Mesenchymal stem cell (in vitro differentiated cells and primary cell): ENCODE measurements at regions not wholly inside any gene's neighbourhood (a gene's known extent, or its start where the extent isn't known, plus 50 kb on each side); places are given as distances from the start of the nearest gene placed in this dataset.

Experiments
- DNase-seq: peaks from one replicate; pipeline ENCODE4 v3.0.0-alpha.2; 2013
- H2AFZ ChIP-seq: one replicate; pipeline ENCODE4 v1.6.1; 2013; ENCODE audit warnings: low read depth, mild to moderate bottlenecking, control low read depth, inconsistent platforms, low read length, moderate library complexity
- H2AK5ac ChIP-seq: 2 replicates; pipeline ENCODE4 v1.6.1; 2013; ENCODE audit warnings: low read length, moderate library complexity, mild to moderate bottlenecking, inconsistent platforms; ENCODE audit not compliant: severe bottlenecking
- H2BK120ac ChIP-seq: one replicate; pipeline ENCODE4 v1.6.1; 2013; ENCODE audit warnings: low read depth, mild to moderate bottlenecking, inconsistent platforms, low read length, moderate library complexity
- H2BK12ac ChIP-seq, 2 experiments: one replicate each; pipeline ENCODE4 v1.6.1; 2013; ENCODE audit warnings: inconsistent platforms in 2 of 2, low read length in 2 of 2, mild to moderate bottlenecking in 2 of 2, moderate library complexity in 2 of 2, control low read depth in 1 of 2
- H2BK15ac ChIP-seq: one replicate; pipeline ENCODE4 v1.6.1; 2013; ENCODE audit warnings: mild to moderate bottlenecking, low read depth, inconsistent platforms; ENCODE audit not compliant: poor library complexity, severe bottlenecking
- H2BK5ac ChIP-seq: 2 replicates; pipeline ENCODE4 v1.6.1; 2013; ENCODE audit warnings: low read depth, mild to moderate bottlenecking, low read length, control low read depth, inconsistent platforms; ENCODE audit not compliant: poor library complexity, severe bottlenecking
- H3K14ac ChIP-seq, 2 experiments: one replicate each; pipeline ENCODE4 v1.6.1; 2013; ENCODE audit warnings: inconsistent platforms in 2 of 2, low read length in 2 of 2, control low read depth in 1 of 2, mild to moderate bottlenecking in 1 of 2, moderate library complexity in 1 of 2
- H3K18ac ChIP-seq, 2 experiments: one replicate each; pipeline ENCODE4 v1.6.1; 2013; ENCODE audit warnings: inconsistent platforms in 2 of 2, low read length in 2 of 2, control low read depth in 1 of 2, low read depth in 1 of 2, mild to moderate bottlenecking in 1 of 2
- H3K23ac ChIP-seq, 2 experiments: one replicate each; pipeline ENCODE4 v1.6.1; 2013; ENCODE audit warnings: inconsistent platforms in 2 of 2, low read length in 2 of 2, mild to moderate bottlenecking in 2 of 2, moderate library complexity in 2 of 2, control low read depth in 1 of 2
- H3K27ac ChIP-seq: 2 replicates; pipeline ENCODE4 v1.5.1; 2013; ENCODE audit warnings: mild to moderate bottlenecking, moderate library complexity, low read length, control low read depth, inconsistent platforms; ENCODE audit not compliant: poor library complexity, severe bottlenecking
- H3K27me3 ChIP-seq, 2 experiments: 2 replicates each; pipeline versions ENCODE4 v1.6.1 to v1.7.0; 2013; ENCODE audit warnings: low read length in 2 of 2, mild to moderate bottlenecking in 2 of 2, moderate library complexity in 2 of 2, control low read depth in 1 of 2, inconsistent platforms in 1 of 2; ENCODE audit not compliant: control insufficient read depth in 1 of 2, insufficient read depth in 1 of 2
- H3K36me3 ChIP-seq, 2 experiments: 2 replicates each; pipeline versions ENCODE4 v1.6.1 to v1.7.0; 2013; ENCODE audit warnings: low read length in 2 of 2, control low read depth in 1 of 2, inconsistent platforms in 1 of 2, low read depth in 1 of 2, mild to moderate bottlenecking in 1 of 2; ENCODE audit not compliant: insufficient read depth in 2 of 2, control insufficient read depth in 1 of 2
- H3K4ac ChIP-seq, 2 experiments: one replicate each; pipeline ENCODE4 v1.6.1; 2013; ENCODE audit warnings: inconsistent platforms in 2 of 2, low read length in 2 of 2, mild to moderate bottlenecking in 2 of 2, moderate library complexity in 2 of 2, control low read depth in 1 of 2, low read depth in 1 of 2
- H3K4me1 ChIP-seq: 2 replicates; pipeline ENCODE4 v1.6.1; 2013; ENCODE audit warnings: low read depth, low read length, control low read depth; ENCODE audit not compliant: control insufficient read depth, insufficient read depth
- H3K4me2 ChIP-seq: 2 replicates; pipeline ENCODE4 v1.6.1; 2013; ENCODE audit warnings: low read length, mild to moderate bottlenecking, inconsistent platforms; ENCODE audit not compliant: poor library complexity, severe bottlenecking
- H3K4me3 ChIP-seq, 2 experiments: 2 replicates each; pipeline versions ENCODE4 v1.5.1 to v1.7.0; 2013; ENCODE audit warnings: low read length in 2 of 2, mild to moderate bottlenecking in 2 of 2, control low read depth in 1 of 2, low read depth in 1 of 2; ENCODE audit not compliant: insufficient read depth in 1 of 2
- H3K79me1 ChIP-seq: replicated peaks from 2 replicates; pipeline ENCODE4 v1.6.1; 2013; ENCODE audit warnings: mild to moderate bottlenecking, control low read depth, low read length, inconsistent platforms; ENCODE audit not compliant: poor library complexity, severe bottlenecking
- H3K9ac ChIP-seq: 2 replicates; pipeline ENCODE4 v1.7.0; 2013; ENCODE audit warnings: mild to moderate bottlenecking, low read length, moderate library complexity
- H3K9me3 ChIP-seq: 2 replicates; pipeline ENCODE4 v1.7.0; 2013; ENCODE audit warnings: mild to moderate bottlenecking, low read length; ENCODE audit not compliant: control insufficient read depth
- H4K8ac ChIP-seq: one replicate; pipeline ENCODE4 v1.6.1; 2013; ENCODE audit warnings: inconsistent platforms, mild to moderate bottlenecking, low read length, moderate library complexity
- H4K91ac ChIP-seq: one replicate; pipeline ENCODE4 v1.6.1; 2013; ENCODE audit warnings: mild to moderate bottlenecking, low read length, inconsistent platforms
- WGBS: methylation state at CpG from one replicate; pipeline ENCODE4 v1.1.7; 2013; ENCODE audit warnings: mixed read lengths; 5-methylcytosine and 5-hydroxymethylcytosine counted together

- no peak overlapping the region for H2BK12ac ChIP-seq
- no peak overlapping the region for H3K4ac ChIP-seq
- no peak overlapping the region for H2BK15ac ChIP-seq
- no peak overlapping the region for H3K27ac ChIP-seq
- peak overlapping the region; percentile 6 for H2AK5ac ChIP-seq
- H3K4me3 ChIP-seq = no peak overlapping the region
- H3K79me1 ChIP-seq = no peaks in the 10 kb centered on the region
- no peak overlapping the region for H3K14ac ChIP-seq
- H3K4me1 ChIP-seq = peaks cover under 1% of the 10 kb centered on the region
- no peaks in the 10 kb centered on the region for H3K27me3 ChIP-seq
- no peak overlapping the region for H3K23ac ChIP-seq
- no peak overlapping the region for H3K9ac ChIP-seq
- peak overlapping the region in 1 of 2 experiments; percentile 5 for H3K18ac ChIP-seq
- no peak overlapping the region for H3K4me2 ChIP-seq
- H2BK120ac ChIP-seq = no peak overlapping the region
- H4K8ac ChIP-seq = no peak overlapping the region
- H3K9me3 ChIP-seq = no peaks in the 10 kb centered on the region
- no CpG with 5 or more reads among the region's 5 CpGs for WGBS
- no peak overlapping the region for H2AFZ ChIP-seq
- DNase-seq = no peak
- no peak overlapping the region for H4K91ac ChIP-seq
- H2BK5ac ChIP-seq = no peak overlapping the region
- no peaks in the 10 kb centered on the region for H3K36me3 ChIP-seq
Measured at GRCh38 chr18:45527891-45528290, 87.4 kb upstream of the SLC14A2 start.

- Histone ChIP-seq H3K23ac (no peak overlapping the region), H2BK12ac (no peak overlapping the region), H2BK120ac (no peak overlapping the region), H2AFZ (no peak overlapping the region), H4K91ac (no peak overlapping the region), H2AK5ac (peak overlapping the region; percentile 57), H3K79me1 (no peaks in the 10 kb centered on the region), H3K36me3 (no peaks in the 10 kb centered on the region), H3K9me3 (no peaks in the 10 kb centered on the region), H3K18ac (no peak overlapping the region), H3K4me3 (no peak overlapping the region), H3K4me2 (no peak overlapping the region), H3K9ac (no peak overlapping the region), H3K4me1 (no peaks in the 10 kb centered on the region), H4K8ac (no peak overlapping the region), H3K14ac (no peak overlapping the region), H2BK15ac (no peak overlapping the region), H3K27ac (no peak overlapping the region), H3K4ac (no peak overlapping the region), H2BK5ac (no peak overlapping the region), H3K27me3 (no peaks in the 10 kb centered on the region)
- 44% methylated on average over 2 of the region's 2 CpGs for WGBS
- DNase-seq = no peak
Measured at GRCh38 chr18:45528712-45529336, 86.5 kb upstream of the SLC14A2 start.

GRCh38 chr18:45538444-45538843 is 76.8 kb upstream of the SLC14A2 start:
- no peak overlapping the region for H2BK15ac ChIP-seq
- H3K18ac ChIP-seq = no peak overlapping the region
- no peak for DNase-seq
- no peak overlapping the region for H2BK120ac ChIP-seq
- H2AK5ac ChIP-seq = no peak overlapping the region
- H2BK12ac ChIP-seq = no peak overlapping the region
- H3K79me1 ChIP-seq = no peaks in the 10 kb centered on the region
- no peak overlapping the region for H3K4ac ChIP-seq
- no peak overlapping the region for H2BK5ac ChIP-seq
- no peak overlapping the region for H3K9ac ChIP-seq
- no peak overlapping the region for H3K4me3 ChIP-seq
- H3K23ac ChIP-seq = no peak overlapping the region
- no peak overlapping the region for H4K8ac ChIP-seq
- WGBS = 55% methylated on average over 2 of the region's 2 CpGs
- H3K9me3 ChIP-seq = peaks cover 14% of the 10 kb centered on the region
- H3K4me1 ChIP-seq = peaks cover 8% of the 10 kb centered on the region
- H4K91ac ChIP-seq = no peak overlapping the region
- no peak overlapping the region for H3K27ac ChIP-seq
- no peak overlapping the region for H3K4me2 ChIP-seq
- no peak overlapping the region for H2AFZ ChIP-seq
- H3K27me3 ChIP-seq = no peaks in the 10 kb centered on the region
- H3K14ac ChIP-seq = no peak overlapping the region
- H3K36me3 ChIP-seq = no peaks in the 10 kb centered on the region

- H2AFZ ChIP-seq = no peak overlapping the region
- peaks cover 8% of the 10 kb centered on the region for H3K4me1 ChIP-seq
- no peaks in the 10 kb centered on the region for H3K27me3 ChIP-seq
- H2BK15ac ChIP-seq = no peak overlapping the region
- H3K23ac ChIP-seq = no peak overlapping the region
- H2AK5ac ChIP-seq = no peak overlapping the region
- no peak overlapping the region for H3K4me3 ChIP-seq
- no peak overlapping the region for H3K9ac ChIP-seq
- no peaks in the 10 kb centered on the region for H3K36me3 ChIP-seq
- H3K79me1 ChIP-seq = no peaks in the 10 kb centered on the region
- H4K91ac ChIP-seq = no peak overlapping the region
- peak overlapping the region; percentile 18 for H3K27ac ChIP-seq
- H3K18ac ChIP-seq = no peak overlapping the region
- no peak overlapping the region for H3K4ac ChIP-seq
- H3K14ac ChIP-seq = no peak overlapping the region
- H4K8ac ChIP-seq = no peak overlapping the region
- H3K9me3 ChIP-seq = peaks cover 14% of the 10 kb centered on the region
- 41% methylated on average over 3 of the region's 5 CpGs for WGBS
- DNase-seq = no peak
- no peak overlapping the region for H2BK120ac ChIP-seq
- H2BK12ac ChIP-seq = no peak overlapping the region
- no peak overlapping the region for H3K4me2 ChIP-seq
- no peak overlapping the region for H2BK5ac ChIP-seq
Measured at GRCh38 chr18:45539491-45539891, 75.8 kb upstream of the SLC14A2 start.
